ENCODE measurements at regions not wholly inside any gene's neighbourhood (a gene's known extent, or its start where the extent isn't known, plus 50 kb on each side); places are given as distances from the start of the nearest gene placed in this dataset.

GRCh38 chr7:96407427-96407826, 85.5 kb upstream of the SLC25A13 start:
- no peak overlapping the region for H3K27ac ChIP-seq (ENCODE audit: low read length)
- no peaks in the 10 kb centered on the region for H3K4me1 ChIP-seq (ENCODE audit: control insufficient read depth in 1 of 2, insufficient read depth in 2 of 2, low read length in 2 of 2)
- no peaks in the 10 kb centered on the region for H3K27me3 ChIP-seq (ENCODE audit: low read depth, low read length)
- H3K9me3 ChIP-seq (ENCODE audit: control insufficient read depth in 1 of 2, low read length in 2 of 2), result no peaks in the 10 kb centered on the region
- H3K36me3 ChIP-seq (ENCODE audit: control insufficient read depth in 1 of 2, insufficient read depth in 2 of 2, low read length in 2 of 2), result no peaks in the 10 kb centered on the region
- H3K4me3 ChIP-seq (ENCODE audit: low read depth in 1 of 2, low read length in 2 of 2), result no peak overlapping the region

- Histone ChIP-seq H3K4me1 (ENCODE audit: control insufficient read depth in 1 of 2, insufficient read depth in 2 of 2, low read length in 2 of 2) (no peaks in the 10 kb centered on the region), H3K27me3 (ENCODE audit: low read depth, low read length) (no peaks in the 10 kb centered on the region), H3K27ac (ENCODE audit: low read length) (no peak overlapping the region), H3K4me3 (ENCODE audit: low read depth in 1 of 2, low read length in 2 of 2) (no peak overlapping the region), H3K9me3 (ENCODE audit: control insufficient read depth in 1 of 2, low read length in 2 of 2) (no peaks in the 10 kb centered on the region), H3K36me3 (ENCODE audit: control insufficient read depth in 1 of 2, insufficient read depth in 2 of 2, low read length in 2 of 2) (no peaks in the 10 kb centered on the region)
These were observed 81.0 kb upstream of the SLC25A13 start for GRCh38 chr7:96402913-96403312.

- no peaks in the 10 kb centered on the region for H3K27me3 ChIP-seq (ENCODE audit: low read depth, low read length)
- H3K4me3 ChIP-seq (ENCODE audit: low read depth in 1 of 2, low read length in 2 of 2), result no peak overlapping the region
- H3K27ac ChIP-seq (ENCODE audit: low read length), result no peak overlapping the region
- H3K4me1 ChIP-seq (ENCODE audit: control insufficient read depth in 1 of 2, insufficient read depth in 2 of 2, low read length in 2 of 2), result no peaks in the 10 kb centered on the region
- peaks cover 0 to 2% of the 10 kb centered on the region in 2 donors for H3K9me3 ChIP-seq (ENCODE audit: control insufficient read depth in 1 of 2, low read length in 2 of 2)
- no peaks in the 10 kb centered on the region for H3K36me3 ChIP-seq (ENCODE audit: control insufficient read depth in 1 of 2, insufficient read depth in 2 of 2, low read length in 2 of 2)
These were observed 79.3 kb upstream of the SLC25A13 start for GRCh38 chr7:96401200-96401599.

- Histone ChIP-seq H3K4me3 (ENCODE audit: low read depth in 1 of 2, low read length in 2 of 2) (no peak overlapping the region), H3K36me3 (ENCODE audit: control insufficient read depth in 1 of 2, insufficient read depth in 2 of 2, low read length in 2 of 2) (no peaks in the 10 kb centered on the region), H3K4me1 (ENCODE audit: control insufficient read depth in 1 of 2, insufficient read depth in 2 of 2, low read length in 2 of 2) (no peaks in the 10 kb centered on the region), H3K9me3 (ENCODE audit: control insufficient read depth in 1 of 2, low read length in 2 of 2) (peaks cover 0 to 2% of the 10 kb centered on the region in 2 donors), H3K27ac (ENCODE audit: low read length) (no peak overlapping the region), H3K27me3 (ENCODE audit: low read depth, low read length) (no peaks in the 10 kb centered on the region)
These were observed 78.6 kb upstream of the SLC25A13 start for GRCh38 chr7:96400518-96400917.

- H3K27me3 ChIP-seq (ENCODE audit: low read depth, low read length), result no peaks in the 10 kb centered on the region
- H3K4me3 ChIP-seq (ENCODE audit: low read depth in 1 of 2, low read length in 2 of 2), result no peak overlapping the region
- no peaks in the 10 kb centered on the region for H3K4me1 ChIP-seq (ENCODE audit: control insufficient read depth in 1 of 2, insufficient read depth in 2 of 2, low read length in 2 of 2)
- no peaks in the 10 kb centered on the region for H3K36me3 ChIP-seq (ENCODE audit: control insufficient read depth in 1 of 2, insufficient read depth in 2 of 2, low read length in 2 of 2)
- H3K9me3 ChIP-seq (ENCODE audit: control insufficient read depth in 1 of 2, low read length in 2 of 2), result peaks cover 0 to 2% of the 10 kb centered on the region in 2 donors
- H3K27ac ChIP-seq (ENCODE audit: low read length), result no peak overlapping the region
These were observed 78.1 kb upstream of the SLC25A13 start for GRCh38 chr7:96400001-96400400.

- Histone ChIP-seq H3K4me3 (ENCODE audit: low read depth in 1 of 2, low read length in 2 of 2) (no peak overlapping the region), H3K9me3 (ENCODE audit: control insufficient read depth in 1 of 2, low read length in 2 of 2) (peaks cover 0 to 2% of the 10 kb centered on the region in 2 donors), H3K27ac (ENCODE audit: low read length) (no peak overlapping the region), H3K27me3 (ENCODE audit: low read depth, low read length) (no peaks in the 10 kb centered on the region), H3K36me3 (ENCODE audit: control insufficient read depth in 1 of 2, insufficient read depth in 2 of 2, low read length in 2 of 2) (no peaks in the 10 kb centered on the region), H3K4me1 (ENCODE audit: control insufficient read depth in 1 of 2, insufficient read depth in 2 of 2, low read length in 2 of 2) (no peaks in the 10 kb centered on the region)
These were observed 76.2 kb upstream of the SLC25A13 start for GRCh38 chr7:96397936-96398598.

GRCh38 chr7:96388620-96389383, 66.9 kb upstream of the SLC25A13 start:
- Histone ChIP-seq H3K4me1 (ENCODE audit: control insufficient read depth in 1 of 2, insufficient read depth in 2 of 2, low read length in 2 of 2) (no peaks in the 10 kb centered on the region), H3K27ac (ENCODE audit: low read length) (peak overlapping the region; percentile 21), H3K4me3 (ENCODE audit: low read depth in 1 of 2, low read length in 2 of 2) (no peak overlapping the region), H3K27me3 (ENCODE audit: low read depth, low read length) (no peaks in the 10 kb centered on the region), H3K9me3 (ENCODE audit: control insufficient read depth in 1 of 2, low read length in 2 of 2) (no peaks in the 10 kb centered on the region), H3K36me3 (ENCODE audit: control insufficient read depth in 1 of 2, insufficient read depth in 2 of 2, low read length in 2 of 2) (no peaks in the 10 kb centered on the region)

GRCh38 chr7:96388166-96388565, 66.3 kb upstream of the SLC25A13 start:
- Histone ChIP-seq H3K9me3 (ENCODE audit: control insufficient read depth in 1 of 2, low read length in 2 of 2) (no peaks in the 10 kb centered on the region), H3K4me3 (ENCODE audit: low read depth in 1 of 2, low read length in 2 of 2) (no peak overlapping the region), H3K27me3 (ENCODE audit: low read depth, low read length) (no peaks in the 10 kb centered on the region), H3K36me3 (ENCODE audit: control insufficient read depth in 1 of 2, insufficient read depth in 2 of 2, low read length in 2 of 2) (no peaks in the 10 kb centered on the region), H3K4me1 (ENCODE audit: control insufficient read depth in 1 of 2, insufficient read depth in 2 of 2, low read length in 2 of 2) (no peaks in the 10 kb centered on the region), H3K27ac (ENCODE audit: low read length) (peak overlapping the region; percentile 21)

GRCh38 chr7:96380111-96380512, 58.2 kb upstream of the SLC25A13 start:
- H3K36me3 ChIP-seq (ENCODE audit: control insufficient read depth in 1 of 2, insufficient read depth in 2 of 2, low read length in 2 of 2), result no peaks in the 10 kb centered on the region
- no peaks in the 10 kb centered on the region for H3K27me3 ChIP-seq (ENCODE audit: low read depth, low read length)
- no peak overlapping the region for H3K4me3 ChIP-seq (ENCODE audit: low read depth in 1 of 2, low read length in 2 of 2)
- H3K4me1 ChIP-seq (ENCODE audit: control insufficient read depth in 1 of 2, insufficient read depth in 2 of 2, low read length in 2 of 2), result no peaks in the 10 kb centered on the region
- no peak overlapping the region for H3K27ac ChIP-seq (ENCODE audit: low read length)
- H3K9me3 ChIP-seq (ENCODE audit: control insufficient read depth in 1 of 2, low read length in 2 of 2), result no peaks in the 10 kb centered on the region

- H3K4me1 ChIP-seq (ENCODE audit: control insufficient read depth in 1 of 2, insufficient read depth in 2 of 2, low read length in 2 of 2), result no peaks in the 10 kb centered on the region
- no peak overlapping the region for H3K27ac ChIP-seq (ENCODE audit: low read length)
- H3K4me3 ChIP-seq (ENCODE audit: low read depth in 1 of 2, low read length in 2 of 2), result no peak overlapping the region
These were observed 55.5 kb upstream of the SLC25A13 start for GRCh38 chr7:96377399-96377798.

More at GRCh38 chr7:96377399-96377798, 55.5 kb upstream of the SLC25A13 start:
- Histone ChIP-seq H3K9me3 (ENCODE audit: control insufficient read depth in 1 of 2, low read length in 2 of 2) (no peaks in the 10 kb centered on the region), H3K36me3 (ENCODE audit: control insufficient read depth in 1 of 2, insufficient read depth in 2 of 2, low read length in 2 of 2) (no peaks in the 10 kb centered on the region), H3K27me3 (ENCODE audit: low read depth, low read length) (no peaks in the 10 kb centered on the region)

Data from muscle layer of duodenum (tissue), 2 donors.